ENCODE measurements at regions not wholly inside any gene's neighbourhood (a gene's known extent, or its start where the extent isn't known, plus 50 kb on each side); places are given as distances from the start of the nearest gene placed in this dataset.

GRCh38 chr1:100616121-100616621 lies 78.2 kb downstream of the GPR88 start:
- Histone ChIP-seq H3K27ac (ENCODE audit: insufficient read depth, low read depth, low read length) (no peak overlapping the region), H3K9me3 (replicated peaks; ENCODE audit: control insufficient read depth, insufficient read depth, low read length) (no peaks in the 10 kb centered on the region), H3K9ac (replicated peaks; ENCODE audit: extremely low read depth, insufficient read depth, low read length) (no peak overlapping the region), H2AFZ (ENCODE audit: low read depth, low read length) (no peak overlapping the region), H3K36me3 (ENCODE audit: control insufficient read depth in 2 of 2, extremely low read depth in 1 of 2, insufficient read depth in 2 of 2, low read length in 2 of 2) (no peaks in the 10 kb centered on the region), H3K27me3 (ENCODE audit: control insufficient read depth in 2 of 2, insufficient read depth in 2 of 2, low read length in 2 of 2) (no peaks in the 10 kb centered on the region), H4K20me1 (replicated peaks; ENCODE audit: control insufficient read depth, extremely low read depth, insufficient read depth, low read length) (no peaks in the 10 kb centered on the region), H3K4me2 (ENCODE audit: insufficient read depth, low read length) (no peak overlapping the region), H3K4me1 (ENCODE audit: control insufficient read depth, extremely low read depth, insufficient read depth, low read length) (no peaks in the 10 kb centered on the region), H3K4me3 (replicated peaks in 1 of 3; ENCODE audit: insufficient read depth in 1 of 3, low read depth in 1 of 3, low read length in 3 of 3) (no peak overlapping the region), H3K79me2 (ENCODE audit: control insufficient read depth, insufficient read depth, low read length) (no peaks in the 10 kb centered on the region), H3K9me1 (replicated peaks; ENCODE audit: control insufficient read depth, extremely low read depth, insufficient read depth, low read length) (no peaks in the 10 kb centered on the region)
- no TSS peak for BruUV-seq (replicated peaks)
- intact Hi-C loops (cut with micrococcal nuclease): no loop called here
- dilution Hi-C loops (cut with MboI; ENCODE audit: extremely low pct_ligation_motif_present, low sequenced_read_pairs): loop anchor here (25.0 kb wide), 1 partner anchor 246 kb away; no protein-coding TSS in a partner anchor
- no peak for DNase-seq (ENCODE audit: low read depth, low spot score)
- TF ChIP-seq JUN (IDR thresholded peaks at IDR 0.05; ENCODE audit: borderline replicate concordance, insufficient read depth, insufficient read length, low read depth) (no peak), MYC (IDR thresholded peaks at IDR 0.05; ENCODE audit: low read depth, low read length) (no peak), FOS (IDR thresholded peaks at IDR 0.05; ENCODE audit: borderline replicate concordance, insufficient read depth, low read length) (no peak), EZH2 (IDR thresholded peaks at IDR 0.05; ENCODE audit: borderline replicate concordance, low read depth, low read length, severe bottlenecking) (no peak), POLR2A (IDR thresholded peaks at IDR 0.05; ENCODE audit: low read depth, low read length) (no peak), GATA2 (IDR thresholded peaks at IDR 0.05; ENCODE audit: insufficient read depth, insufficient read length, low read depth, low read length) (no peak), POLR2AphosphoS5 (IDR thresholded peaks at IDR 0.05; ENCODE audit: insufficient read depth, low read depth, low read length) (no peak)
- TF ChIP-seq, protein P1, sequence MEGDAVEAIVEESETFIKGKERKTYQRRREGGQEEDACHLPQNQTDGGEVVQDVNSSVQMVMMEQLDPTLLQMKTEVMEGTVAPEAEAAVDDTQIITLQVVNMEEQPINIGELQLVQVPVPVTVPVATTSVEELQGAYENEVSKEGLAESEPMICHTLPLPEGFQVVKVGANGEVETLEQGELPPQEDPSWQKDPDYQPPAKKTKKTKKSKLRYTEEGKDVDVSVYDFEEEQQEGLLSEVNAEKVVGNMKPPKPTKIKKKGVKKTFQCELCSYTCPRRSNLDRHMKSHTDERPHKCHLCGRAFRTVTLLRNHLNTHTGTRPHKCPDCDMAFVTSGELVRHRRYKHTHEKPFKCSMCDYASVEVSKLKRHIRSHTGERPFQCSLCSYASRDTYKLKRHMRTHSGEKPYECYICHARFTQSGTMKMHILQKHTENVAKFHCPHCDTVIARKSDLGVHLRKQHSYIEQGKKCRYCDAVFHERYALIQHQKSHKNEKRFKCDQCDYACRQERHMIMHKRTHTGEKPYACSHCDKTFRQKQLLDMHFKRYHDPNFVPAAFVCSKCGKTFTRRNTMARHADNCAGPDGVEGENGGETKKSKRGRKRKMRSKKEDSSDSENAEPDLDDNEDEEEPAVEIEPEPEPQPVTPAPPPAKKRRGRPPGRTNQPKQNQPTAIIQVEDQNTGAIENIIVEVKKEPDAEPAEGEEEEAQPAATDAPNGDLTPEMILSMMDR (IDR thresholded peaks at IDR 0.05; ENCODE audit: extremely low read depth in 1 of 2, insufficient read depth in 1 of 2, low read depth in 1 of 2, low read length in 2 of 2): no peak
- TF ChIP-seq, protein P2, sequence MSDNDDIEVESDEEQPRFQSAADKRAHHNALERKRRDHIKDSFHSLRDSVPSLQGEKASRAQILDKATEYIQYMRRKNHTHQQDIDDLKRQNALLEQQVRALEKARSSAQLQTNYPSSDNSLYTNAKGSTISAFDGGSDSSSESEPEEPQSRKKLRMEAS (IDR thresholded peaks at IDR 0.05; ENCODE audit: insufficient read depth, insufficient read length): no peak
- ChIA-PET POLR2A (no interaction called here), CTCF (interaction anchor here (1.0 to 2.9 kb wide), 4 partner anchors 9 to 157 kb away, joined by 3 to 8 read pairs (median 3); no protein-coding TSS in a partner anchor)
- no peak for FAIRE-seq

Measured in endothelial cell of umbilical vein (primary cell).